Ovary (tissue), 3 donors: ENCODE measurements at regions not wholly inside any gene's neighbourhood (a gene's known extent, or its start where the extent isn't known, plus 50 kb on each side); places are given as distances from the start of the nearest gene placed in this dataset.

Experiments
- CTCF ChIP-seq, 3 donors: fragments of 450-650 bp in 2 of 3; fragments of 200-600 bp in 1 of 3; IDR thresholded peaks; one replicate each; pipeline versions ENCODE4 v1.5.1 to v1.8.0; 2016 to 2022; ENCODE audit warnings: antibody characterized with exemption in 3 of 3, mild to moderate bottlenecking in 1 of 3
- EP300 ChIP-seq: sonication (generic); formaldehyde crosslinking; IDR thresholded peaks from one replicate; pipeline ENCODE4 v1.6.1; 2017; ENCODE audit warnings: antibody characterized with exemption
- POLR2A ChIP-seq: fragments of 450-650 bp; IDR thresholded peaks from one replicate; pipeline ENCODE4 v1.6.1; 2017; ENCODE audit warnings: antibody characterized with exemption, mild to moderate bottlenecking, moderate library complexity
- donor health status: DM: no; HTN: no; CAD: no.

GRCh38 chr12:27185234-27186021 lies 58.7 kb upstream of the STK38L start:
- TF ChIP-seq EP300: no peak
- TF ChIP-seq CTCF (IDR thresholded peaks at IDR 0.05): no peak
- no peak for TF ChIP-seq POLR2A
